GM21526 (cell line): ENCODE measurements at regions not wholly inside any gene's neighbourhood (a gene's known extent, or its start where the extent isn't known, plus 50 kb on each side); places are given as distances from the start of the nearest gene placed in this dataset.

ENCODE experiments used
- ATAC-seq: cut with Tn5 transposase; IDR thresholded peaks from one replicate; pipeline ENCODE4 v1.9.1; 2021; ENCODE audit warnings: moderate library complexity; ENCODE audit not compliant: unreplicated experiment, low FRiP score

GRCh38 chr3:23663661-23664186, 142.0 kb upstream of the UBE2E1 start:
- no peak for ATAC-seq

- ATAC-seq: no peak
Measured at GRCh38 chr3:23664459-23664858, 141.3 kb upstream of the UBE2E1 start.

GRCh38 chr3:23665741-23666140, 140.0 kb upstream of the UBE2E1 start:
- no peak for ATAC-seq

- ATAC-seq: no peak
Measured at GRCh38 chr3:23666818-23667217, 138.9 kb upstream of the UBE2E1 start.

- no peak for ATAC-seq
Measured at GRCh38 chr3:23667536-23668429, 138.0 kb upstream of the UBE2E1 start.

- ATAC-seq: no peak
Measured at GRCh38 chr3:23668430-23668904, 137.3 kb upstream of the UBE2E1 start.

GRCh38 chr3:23669541-23670255, 136.1 kb upstream of the UBE2E1 start:
- ATAC-seq: no peak

GRCh38 chr3:23671851-23672589, 133.7 kb upstream of the UBE2E1 start:
- no peak for ATAC-seq

GRCh38 chr3:23672628-23673027, 133.1 kb upstream of the UBE2E1 start:
- no peak for ATAC-seq

GRCh38 chr3:23675010-23675409, 130.7 kb upstream of the UBE2E1 start:
- ATAC-seq: no peak

GRCh38 chr3:23676093-23676492, 129.7 kb upstream of the UBE2E1 start:
- ATAC-seq: no peak

GRCh38 chr3:23682646-23683045, 123.1 kb upstream of the UBE2E1 start:
- ATAC-seq: no peak

GRCh38 chr3:23685541-23686258, 120.1 kb upstream of the UBE2E1 start:
- ATAC-seq: no peak

- ATAC-seq: no peak
Measured at GRCh38 chr3:23686519-23686918, 119.2 kb upstream of the UBE2E1 start.

GRCh38 chr3:23691357-23691895, 114.3 kb upstream of the UBE2E1 start:
- no peak for ATAC-seq

- ATAC-seq: no peak
Measured at GRCh38 chr3:23696842-23697241, 108.9 kb upstream of the UBE2E1 start.

- ATAC-seq: no peak
Measured at GRCh38 chr3:23697416-23697815, 108.3 kb upstream of the UBE2E1 start.

- no peak for ATAC-seq
Measured at GRCh38 chr3:23698652-23699313, 107.0 kb upstream of the UBE2E1 start.

- no peak for ATAC-seq
Measured at GRCh38 chr3:23700616-23701015, 105.1 kb upstream of the UBE2E1 start.
